Subcutaneous abdominal adipose tissue (tissue), 5 donors: ENCODE measurements at regions not wholly inside any gene's neighbourhood (a gene's known extent, or its start where the extent isn't known, plus 50 kb on each side); places are given as distances from the start of the nearest gene placed in this dataset.

ENCODE experiments used
- H3K27ac ChIP-seq: one replicate; pipeline ENCODE4 v1.7.0; 2013; ENCODE audit warnings: low read depth, mild to moderate bottlenecking, inconsistent platforms, low read length, moderate library complexity
- H3K27me3 ChIP-seq, 5 donors: one replicate each; pipeline ENCODE4 v1.7.0; 2013; ENCODE audit warnings: low read length in 5 of 5, inconsistent platforms in 1 of 5; ENCODE audit not compliant: control insufficient read depth in 5 of 5, insufficient read depth in 4 of 5
- H3K36me3 ChIP-seq, 5 donors: one replicate each; pipeline ENCODE4 v1.7.0; 2013; ENCODE audit warnings: low read length in 5 of 5; ENCODE audit not compliant: control insufficient read depth in 5 of 5, insufficient read depth in 5 of 5
- H3K4me1 ChIP-seq, 5 donors: one replicate each; pipeline ENCODE4 v1.7.0; 2013; ENCODE audit warnings: low read length in 5 of 5, mild to moderate bottlenecking in 3 of 5, moderate library complexity in 1 of 5; ENCODE audit not compliant: control insufficient read depth in 5 of 5, insufficient read depth in 5 of 5
- H3K4me3 ChIP-seq, 5 donors: one replicate each; pipeline ENCODE4 v1.7.0; 2013; ENCODE audit warnings: low read length in 5 of 5, low read depth in 1 of 5
- H3K9ac ChIP-seq, 5 donors: one replicate each; pipeline ENCODE4 v1.7.0; 2013; ENCODE audit warnings: low read length in 5 of 5, mild to moderate bottlenecking in 4 of 5, moderate library complexity in 3 of 5
- H3K9me3 ChIP-seq, 5 donors: one replicate each; pipeline ENCODE4 v1.7.0; 2013; ENCODE audit warnings: low read length in 5 of 5; ENCODE audit not compliant: control insufficient read depth in 5 of 5
- donor health status: healthy.
- donor health status: healthy.
- donor health status: healthy.
- donor health status: healthy.
- donor health status: healthy.

DNA sequence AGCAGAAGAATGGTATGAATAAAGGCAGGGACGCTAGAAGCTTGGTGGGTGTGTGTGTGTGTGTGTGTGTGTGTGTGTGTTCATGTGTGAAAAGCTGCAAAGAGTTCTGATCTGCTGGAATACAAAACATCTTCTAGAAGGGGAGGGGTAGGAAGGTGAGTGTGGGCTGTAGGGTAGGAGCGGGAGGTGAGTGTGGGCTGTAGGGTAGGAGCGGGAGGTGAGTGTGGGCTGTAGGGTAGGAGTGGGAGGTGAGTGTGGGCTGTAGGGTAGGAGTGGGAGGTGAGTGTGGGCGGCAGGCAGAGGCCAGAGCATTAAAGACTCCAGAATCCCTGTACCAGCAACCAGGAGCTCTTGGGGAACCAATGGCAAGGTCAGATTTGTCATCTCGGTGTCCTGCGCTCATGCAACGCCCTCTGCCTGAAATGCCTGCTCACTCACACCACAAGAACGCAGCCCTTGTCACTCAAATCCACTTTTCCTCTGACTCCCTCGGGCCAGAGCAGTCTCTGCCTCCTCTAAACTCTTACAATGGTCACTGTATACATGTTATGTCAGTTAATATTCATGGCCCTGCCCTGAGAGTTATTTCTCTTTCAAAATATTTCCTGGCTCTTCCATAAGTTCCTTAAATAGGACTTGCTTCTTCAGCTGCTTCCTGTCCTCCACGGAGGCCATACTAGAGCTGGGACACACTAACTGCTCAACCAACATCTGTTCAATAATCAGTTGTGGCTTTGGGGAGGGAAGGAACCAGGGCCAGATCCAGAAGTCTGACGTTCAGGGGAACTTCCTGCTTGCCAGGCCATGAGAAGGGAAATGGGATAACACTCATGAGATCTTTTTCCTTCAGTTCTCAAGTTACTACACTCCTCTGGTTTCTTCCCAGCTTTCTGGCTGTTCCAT, 53.6 kb upstream of the ZNF644 start:
- H3K9me3 ChIP-seq = no peaks in the 10 kb centered on the region
- no peaks in the 10 kb centered on the region for H3K36me3 ChIP-seq
- H3K9ac ChIP-seq = no peak overlapping the region
- H3K27ac ChIP-seq = no peak overlapping the region
- H3K4me1 ChIP-seq = peaks cover 0 to 6% (median 2%) of the 10 kb centered on the region in 5 donors
- no peaks in the 10 kb centered on the region for H3K27me3 ChIP-seq
- no peak overlapping the region for H3K4me3 ChIP-seq

DNA sequence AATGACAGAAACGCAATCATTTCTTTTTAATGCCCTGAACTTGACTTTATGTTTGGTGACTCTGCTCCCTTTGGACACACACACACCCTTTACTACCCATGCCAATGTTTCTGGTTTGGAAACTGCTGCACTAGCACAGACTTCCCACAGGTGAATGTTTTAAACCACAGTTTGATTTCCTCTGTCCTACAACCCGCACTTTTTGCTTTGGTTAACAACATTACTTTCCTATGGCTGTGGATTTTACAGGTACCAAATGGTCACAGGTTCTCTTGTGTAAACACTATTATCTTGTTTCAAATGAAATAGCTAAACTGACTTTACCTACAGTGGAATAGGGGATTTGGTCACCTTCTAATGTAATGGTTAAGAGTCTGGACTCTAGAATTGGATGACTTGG, 51.5 kb upstream of the ZNF644 start:
- H3K27ac ChIP-seq = no peak overlapping the region
- no peak overlapping the region for H3K9ac ChIP-seq
- H3K4me1 ChIP-seq = peaks cover 0 to 6% (median 3%) of the 10 kb centered on the region in 5 donors
- H3K4me3 ChIP-seq = no peak overlapping the region
- H3K27me3 ChIP-seq = no peaks in the 10 kb centered on the region
- H3K9me3 ChIP-seq = no peaks in the 10 kb centered on the region
- no peaks in the 10 kb centered on the region for H3K36me3 ChIP-seq

DNA sequence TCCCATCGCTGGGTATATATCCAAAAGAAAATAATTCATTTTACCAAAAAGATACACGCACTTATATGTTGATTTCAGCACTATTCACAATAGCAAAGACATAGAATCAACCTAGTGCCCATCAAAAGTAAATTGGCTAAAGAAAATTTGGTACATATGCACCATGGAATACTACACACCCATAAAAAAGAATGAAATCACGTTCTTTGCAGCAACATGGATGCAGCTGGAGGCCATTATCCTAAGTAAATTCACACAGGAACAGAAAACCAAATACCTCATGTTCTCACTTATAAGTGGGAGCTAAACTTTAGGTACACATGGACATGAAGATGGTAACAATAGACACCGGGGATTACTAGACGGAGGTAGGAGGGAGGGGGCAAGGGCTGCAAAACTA, 50.0 kb upstream of the ZNF644 start:
- peaks cover 0 to 6% (median 3%) of the 10 kb centered on the region in 5 donors for H3K4me1 ChIP-seq

More for the DNA sequence above, 50.0 kb upstream of the ZNF644 start:
- H3K9ac ChIP-seq = no peak overlapping the region
- no peak overlapping the region for H3K27ac ChIP-seq
- no peaks in the 10 kb centered on the region for H3K36me3 ChIP-seq
- H3K27me3 ChIP-seq = no peaks in the 10 kb centered on the region
- no peaks in the 10 kb centered on the region for H3K9me3 ChIP-seq
- H3K4me3 ChIP-seq = no peak overlapping the region
